RWPE1 (cell line): ENCODE measurements at regions not wholly inside any gene's neighbourhood (a gene's known extent, or its start where the extent isn't known, plus 50 kb on each side); places are given as distances from the start of the nearest gene placed in this dataset.

Experiments
- CTCF ChIA-PET: fragments of 350-600 bp; sonication (Branson Sonifier 250); formaldehyde crosslinking; extraction: SDS; loops from one replicate; lab custom pipeline; 2021; lab: Yijun Ruan, JAX
- POLR2A ChIA-PET: fragments of 400-600 bp; formaldehyde crosslinking; extraction: SDS; loops from one replicate; lab custom pipeline; 2020; ENCODE audit warnings: antibody characterized with exemption; ENCODE audit not compliant: low non-redundant PET; lab: Yijun Ruan, JAX
- DNase-seq: peaks from one replicate; pipeline ENCODE4 v3.0.0; 2012; ENCODE audit warnings: low spot score
- H3K27ac ChIP-seq: fragments of 450-650 bp; 2 replicates; pipeline ENCODE4 v1.5.1; 2017
- TF ChIP-seq, protein P1 (sequence below): fragments of 450-650 bp; conservative IDR thresholded peaks from 2 replicates; pipeline ENCODE4 v1.5.1; 2017; ENCODE audit warnings: low read depth, mild to moderate bottlenecking

DNA sequence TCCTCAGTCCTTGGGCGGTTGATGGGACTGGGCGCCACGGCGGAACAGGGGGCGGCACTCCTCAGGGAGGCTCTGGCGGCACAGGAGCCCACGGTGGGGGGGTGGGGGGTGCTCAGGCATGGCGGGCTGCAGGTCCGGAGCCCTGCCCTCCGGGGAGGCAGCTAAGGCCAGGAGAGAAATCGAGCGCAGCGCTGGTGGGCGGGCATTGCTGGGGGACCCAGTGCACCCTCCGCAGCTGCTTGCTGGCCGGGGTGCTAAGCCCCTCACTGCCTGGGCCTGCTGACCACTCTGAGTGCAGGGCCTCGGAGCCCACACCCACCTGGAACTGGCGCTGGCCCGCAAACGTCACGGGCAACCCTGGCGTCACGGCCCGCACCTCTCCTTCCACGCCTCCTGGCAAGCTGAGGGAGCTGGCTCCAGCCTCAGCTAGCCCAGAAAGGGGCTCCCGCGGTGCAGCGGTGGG is 164.9 kb upstream of the AGA start:
- H3K27ac ChIP-seq, result no peak overlapping the region
- no peak for DNase-seq
- CTCF ChIA-PET, result no interaction called here
- TF ChIP-seq, protein P1, sequence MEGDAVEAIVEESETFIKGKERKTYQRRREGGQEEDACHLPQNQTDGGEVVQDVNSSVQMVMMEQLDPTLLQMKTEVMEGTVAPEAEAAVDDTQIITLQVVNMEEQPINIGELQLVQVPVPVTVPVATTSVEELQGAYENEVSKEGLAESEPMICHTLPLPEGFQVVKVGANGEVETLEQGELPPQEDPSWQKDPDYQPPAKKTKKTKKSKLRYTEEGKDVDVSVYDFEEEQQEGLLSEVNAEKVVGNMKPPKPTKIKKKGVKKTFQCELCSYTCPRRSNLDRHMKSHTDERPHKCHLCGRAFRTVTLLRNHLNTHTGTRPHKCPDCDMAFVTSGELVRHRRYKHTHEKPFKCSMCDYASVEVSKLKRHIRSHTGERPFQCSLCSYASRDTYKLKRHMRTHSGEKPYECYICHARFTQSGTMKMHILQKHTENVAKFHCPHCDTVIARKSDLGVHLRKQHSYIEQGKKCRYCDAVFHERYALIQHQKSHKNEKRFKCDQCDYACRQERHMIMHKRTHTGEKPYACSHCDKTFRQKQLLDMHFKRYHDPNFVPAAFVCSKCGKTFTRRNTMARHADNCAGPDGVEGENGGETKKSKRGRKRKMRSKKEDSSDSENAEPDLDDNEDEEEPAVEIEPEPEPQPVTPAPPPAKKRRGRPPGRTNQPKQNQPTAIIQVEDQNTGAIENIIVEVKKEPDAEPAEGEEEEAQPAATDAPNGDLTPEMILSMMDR, result no peak
- POLR2A ChIA-PET, result no interaction called here

DNA sequence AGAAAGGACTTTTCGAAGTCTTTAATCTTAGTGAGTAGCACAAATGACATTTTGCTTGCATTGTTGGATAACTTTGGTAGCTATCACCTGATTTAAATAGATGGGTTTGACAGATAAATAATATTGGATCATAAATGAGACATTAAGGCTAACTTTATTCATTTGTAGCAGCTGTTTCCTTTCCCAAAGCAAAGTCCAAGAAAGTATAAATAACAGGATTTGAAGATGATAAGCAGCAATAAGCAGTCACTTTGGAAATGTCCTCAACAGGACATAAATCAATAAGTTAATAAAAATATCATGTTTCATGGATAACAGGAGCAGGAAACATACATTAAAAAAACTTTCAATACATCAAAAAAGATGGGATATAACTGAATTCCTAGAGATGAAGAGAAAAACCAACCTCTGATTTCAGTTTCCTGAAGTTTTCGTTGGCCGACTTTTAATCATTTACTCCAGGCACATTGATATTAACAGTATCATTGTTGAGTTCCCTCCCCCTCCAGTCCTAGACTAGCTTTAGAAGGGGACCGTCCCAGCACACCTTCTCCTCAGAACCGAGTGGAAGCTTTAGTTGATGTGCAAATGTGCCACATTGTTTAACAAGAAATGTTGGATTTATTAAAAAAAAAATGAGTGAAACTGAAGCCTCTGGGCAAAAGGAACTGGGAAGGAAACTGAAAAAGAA is 169.9 kb upstream of the AGA start:
- no peak overlapping the region for H3K27ac ChIP-seq
- TF ChIP-seq, protein P1, result no peak
- ChIA-PET POLR2A (no interaction called here), CTCF (interaction anchor here (0.7 kb wide), 1 partner anchor 38 kb away, joined by 4 read pairs; no protein-coding TSS in a partner anchor)
- no peak for DNase-seq

DNA sequence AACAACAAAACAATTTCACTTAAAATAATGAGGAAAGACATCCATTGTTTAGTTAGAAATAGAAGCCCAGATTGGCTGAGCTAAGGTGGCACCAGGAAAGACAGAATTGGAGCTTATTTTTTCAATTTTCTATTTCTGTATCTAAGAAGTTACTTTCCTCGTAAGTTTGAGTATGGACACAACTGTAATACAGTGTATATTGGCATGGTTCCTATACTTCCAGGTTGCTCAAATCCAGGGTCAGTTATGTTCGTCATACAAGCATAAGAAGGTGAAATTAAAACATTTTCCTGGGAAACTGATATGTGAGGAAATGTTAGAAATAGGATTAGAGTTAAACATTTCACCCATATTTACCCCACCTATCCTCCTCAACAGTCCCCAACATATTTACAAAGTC is 170.4 kb upstream of the AGA start:
- TF ChIP-seq, protein P1, result no peak
- no peak for DNase-seq
- CTCF ChIA-PET, result interaction anchor here (0.7 kb wide), 1 partner anchor 38 kb away, joined by 4 read pairs; no protein-coding TSS in a partner anchor
- H3K27ac ChIP-seq, result no peak overlapping the region
- POLR2A ChIA-PET, result no interaction called here

DNA sequence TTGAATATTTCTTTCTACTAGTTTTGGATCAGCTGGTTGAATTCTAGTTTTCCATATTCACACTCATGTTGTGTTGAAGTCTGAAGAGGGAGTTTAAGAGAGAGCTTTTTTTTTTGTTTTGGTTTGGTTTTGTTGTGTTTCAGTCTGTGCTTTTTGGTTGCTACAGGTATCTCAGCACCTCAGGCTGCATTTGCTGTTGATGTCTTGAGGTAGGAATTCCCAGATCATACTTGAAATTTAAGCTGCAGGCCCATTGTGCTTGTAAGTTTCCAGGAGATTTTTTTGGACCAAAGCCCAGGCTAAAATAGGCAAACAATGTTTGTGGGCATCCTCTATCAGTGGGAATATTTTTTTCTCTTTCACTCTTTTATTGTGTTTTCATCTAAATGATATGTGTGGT is 190.2 kb upstream of the AGA start:
- CTCF ChIA-PET, result interaction anchor here (0.7 to 0.8 kb wide), 2 partner anchors 256 to 585 kb away, joined by 3 to 5 read pairs; no protein-coding TSS in a partner anchor
- DNase-seq, result no peak
- TF ChIP-seq, protein P1, result no peak
- POLR2A ChIA-PET, result no interaction called here
- no peak overlapping the region for H3K27ac ChIP-seq

DNA sequence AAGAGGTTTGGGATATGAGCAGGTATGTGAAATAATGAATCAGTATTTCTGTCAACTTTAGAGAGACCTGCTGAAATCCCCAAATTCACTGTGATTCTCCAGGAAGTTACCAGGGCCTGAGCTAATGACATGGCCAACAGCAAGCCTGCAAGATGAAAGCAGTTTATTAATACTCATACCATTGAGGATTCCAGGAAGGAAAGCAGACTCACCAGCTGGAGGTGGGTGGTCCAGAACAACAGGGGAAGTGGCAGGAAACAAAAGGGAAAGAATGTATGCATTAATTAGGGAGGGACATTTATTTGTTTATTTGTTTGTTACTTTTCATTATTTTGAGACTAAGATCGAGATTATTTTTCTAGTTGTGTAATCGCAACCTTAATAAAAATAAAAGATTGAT is 196.6 kb upstream of the AGA start:
- H3K27ac ChIP-seq, result no peak overlapping the region
- TF ChIP-seq, protein P1, result no peak
- CTCF ChIA-PET, result no interaction called here
- DNase-seq, result no peak
- POLR2A ChIA-PET, result no interaction called here

DNA sequence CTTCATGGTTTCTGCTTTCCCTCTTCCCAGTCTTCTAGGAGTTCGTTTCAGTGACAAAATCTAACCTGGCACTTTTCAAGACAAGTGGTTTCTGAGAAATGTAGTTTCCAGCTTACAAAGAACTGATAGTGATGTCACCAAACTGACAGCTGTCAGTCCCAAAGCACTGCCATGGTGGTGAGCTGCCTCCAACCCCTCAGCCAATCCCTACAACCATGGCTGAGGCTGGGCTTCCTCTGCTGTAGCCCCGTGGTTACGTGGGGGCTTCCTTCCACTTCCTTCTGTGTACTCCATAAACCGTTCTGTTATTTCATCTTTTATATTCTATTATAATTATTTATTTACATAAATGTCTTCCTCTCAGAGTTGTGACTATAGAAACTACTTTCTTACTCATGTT is 198.6 kb upstream of the AGA start:
- DNase-seq, result no peak
- ChIA-PET CTCF (no interaction called here), POLR2A (no interaction called here)
- TF ChIP-seq, protein P1, result no peak
- no peak overlapping the region for H3K27ac ChIP-seq
